ENCODE measurements at regions not wholly inside any gene's neighbourhood (a gene's known extent, or its start where the extent isn't known, plus 50 kb on each side); places are given as distances from the start of the nearest gene placed in this dataset.

- Histone ChIP-seq H2BK15ac (ENCODE audit: low read length) (no peak overlapping the region), H3K4me2 (ENCODE audit: insufficient read depth, low read length, poor library complexity, severe bottlenecking) (no peak overlapping the region), H2AK5ac (ENCODE audit: low read depth, low read length) (no peak overlapping the region), H3K14ac (ENCODE audit: low read length) (no peak overlapping the region), H2BK12ac (ENCODE audit: low read length) (no peak overlapping the region), H3K4ac (ENCODE audit: low read length) (no peak overlapping the region), H3K23ac (ENCODE audit: low read depth, low read length, poor library complexity) (no peak overlapping the region), H3K9ac (ENCODE audit: low read depth, low read length, poor library complexity) (no peak overlapping the region), H3K27me3 (ENCODE audit: control insufficient read depth in 3 of 3, insufficient read depth in 3 of 3, low read depth in 1 of 3, low read length in 3 of 3) (no peaks in the 10 kb centered on the region), H3K18ac (ENCODE audit: low read length) (no peak overlapping the region), H3K4me3 (ENCODE audit: low read length in 2 of 2) (no peak overlapping the region), H2BK120ac (ENCODE audit: low read depth, low read length) (no peak overlapping the region), H4K8ac (ENCODE audit: low read depth, low read length) (no peak overlapping the region), H3K4me1 (ENCODE audit: control insufficient read depth in 2 of 2, insufficient read depth in 1 of 2, low read depth in 1 of 2, low read length in 2 of 2) (no peaks in the 10 kb centered on the region), H2BK5ac (ENCODE audit: low read length) (no peak overlapping the region), H2AFZ (ENCODE audit: low read length) (no peak overlapping the region), H3K79me1 (ENCODE audit: low read depth, low read length) (no peaks in the 10 kb centered on the region), H3K9me3 (replicated peaks in 1 of 2; ENCODE audit: control insufficient read depth in 2 of 2, insufficient read depth in 1 of 2, low read depth in 1 of 2, low read length in 2 of 2) (no peaks in the 10 kb centered on the region), H3K36me3 (replicated peaks in 1 of 2; ENCODE audit: control insufficient read depth in 2 of 2, insufficient read depth in 2 of 2, low read length in 2 of 2) (no peaks in the 10 kb centered on the region), H3K27ac (replicated peaks; ENCODE audit: low read length) (no peak overlapping the region), H4K91ac (ENCODE audit: low read depth, low read length, poor library complexity) (no peak overlapping the region)
- DNase-seq (ENCODE audit: low spot score): no peak
- WGBS, 2 donors (ENCODE audit: extremely low coverage in 2 of 2, insufficient read length in 2 of 2, insufficient replicate concordance in 1 of 2): no CpG with 5 or more reads among the region's 2 CpGs
Observed at GRCh38 chr2:40513201-40513600, 61.3 kb upstream of the SLC8A1 start.

GRCh38 chr2:40516604-40517003, 64.7 kb upstream of the SLC8A1 start:
- Histone ChIP-seq H2AFZ (ENCODE audit: low read length) (no peak overlapping the region), H2BK5ac (ENCODE audit: low read length) (no peak overlapping the region), H3K4me2 (ENCODE audit: insufficient read depth, low read length, poor library complexity, severe bottlenecking) (no peak overlapping the region), H3K4me3 (ENCODE audit: low read length in 2 of 2) (no peak overlapping the region), H3K18ac (ENCODE audit: low read length) (no peak overlapping the region), H4K8ac (ENCODE audit: low read depth, low read length) (no peak overlapping the region), H3K14ac (ENCODE audit: low read length) (no peak overlapping the region), H3K36me3 (replicated peaks in 1 of 2; ENCODE audit: control insufficient read depth in 2 of 2, insufficient read depth in 2 of 2, low read length in 2 of 2) (no peaks in the 10 kb centered on the region), H2BK120ac (ENCODE audit: low read depth, low read length) (no peak overlapping the region), H3K27ac (replicated peaks; ENCODE audit: low read length) (no peak overlapping the region), H2BK15ac (ENCODE audit: low read length) (no peak overlapping the region), H3K9ac (ENCODE audit: low read depth, low read length, poor library complexity) (no peak overlapping the region), H4K91ac (ENCODE audit: low read depth, low read length, poor library complexity) (no peak overlapping the region), H2AK5ac (ENCODE audit: low read depth, low read length) (no peak overlapping the region), H3K79me1 (ENCODE audit: low read depth, low read length) (no peaks in the 10 kb centered on the region), H3K4ac (ENCODE audit: low read length) (no peak overlapping the region), H3K27me3 (ENCODE audit: control insufficient read depth in 3 of 3, insufficient read depth in 3 of 3, low read depth in 1 of 3, low read length in 3 of 3) (no peaks in the 10 kb centered on the region), H2BK12ac (ENCODE audit: low read length) (no peak overlapping the region), H3K4me1 (ENCODE audit: control insufficient read depth in 2 of 2, insufficient read depth in 1 of 2, low read depth in 1 of 2, low read length in 2 of 2) (no peaks in the 10 kb centered on the region), H3K9me3 (replicated peaks in 1 of 2; ENCODE audit: control insufficient read depth in 2 of 2, insufficient read depth in 1 of 2, low read depth in 1 of 2, low read length in 2 of 2) (no peaks in the 10 kb centered on the region), H3K23ac (ENCODE audit: low read depth, low read length, poor library complexity) (no peak overlapping the region)
- no CpG with 5 or more reads among the region's 1 CpG for WGBS, 2 donors (ENCODE audit: extremely low coverage in 2 of 2, insufficient read length in 2 of 2, insufficient replicate concordance in 1 of 2)
- DNase-seq (ENCODE audit: low spot score): no peak

GRCh38 chr2:40528564-40528963, 76.7 kb upstream of the SLC8A1 start:
- H3K27me3 ChIP-seq (ENCODE audit: control insufficient read depth in 3 of 3, insufficient read depth in 3 of 3, low read depth in 1 of 3, low read length in 3 of 3): no peaks in the 10 kb centered on the region
- H3K9ac ChIP-seq (ENCODE audit: low read depth, low read length, poor library complexity): no peak overlapping the region
- H3K4me3 ChIP-seq (ENCODE audit: low read length in 2 of 2): no peak overlapping the region
- DNase-seq (ENCODE audit: low spot score): no peak
- H3K14ac ChIP-seq (ENCODE audit: low read length): no peak overlapping the region
- no peaks in the 10 kb centered on the region for H3K36me3 ChIP-seq (replicated peaks in 1 of 2; ENCODE audit: control insufficient read depth in 2 of 2, insufficient read depth in 2 of 2, low read length in 2 of 2)
- H3K4me1 ChIP-seq (ENCODE audit: control insufficient read depth in 2 of 2, insufficient read depth in 1 of 2, low read depth in 1 of 2, low read length in 2 of 2): peaks cover 0 to 3% of the 10 kb centered on the region in 2 donors
- no peak overlapping the region for H3K23ac ChIP-seq (ENCODE audit: low read depth, low read length, poor library complexity)
- no peak overlapping the region for H2BK5ac ChIP-seq (ENCODE audit: low read length)
- H2BK15ac ChIP-seq (ENCODE audit: low read length): no peak overlapping the region
- no peaks in the 10 kb centered on the region for H3K79me1 ChIP-seq (ENCODE audit: low read depth, low read length)
- H2BK120ac ChIP-seq (ENCODE audit: low read depth, low read length): no peak overlapping the region
- peaks cover 0 to 4% of the 10 kb centered on the region in 2 donors for H3K9me3 ChIP-seq (replicated peaks in 1 of 2; ENCODE audit: control insufficient read depth in 2 of 2, insufficient read depth in 1 of 2, low read depth in 1 of 2, low read length in 2 of 2)
- H4K91ac ChIP-seq (ENCODE audit: low read depth, low read length, poor library complexity): no peak overlapping the region
- H2BK12ac ChIP-seq (ENCODE audit: low read length): no peak overlapping the region
- H3K4ac ChIP-seq (ENCODE audit: low read length): no peak overlapping the region
- no CpG with 5 or more reads among the region's 4 CpGs for WGBS, 2 donors (ENCODE audit: extremely low coverage in 2 of 2, insufficient read length in 2 of 2, insufficient replicate concordance in 1 of 2)
- no peak overlapping the region for H3K18ac ChIP-seq (ENCODE audit: low read length)
- no peak overlapping the region for H4K8ac ChIP-seq (ENCODE audit: low read depth, low read length)
- no peak overlapping the region for H2AK5ac ChIP-seq (ENCODE audit: low read depth, low read length)
- no peak overlapping the region for H3K4me2 ChIP-seq (ENCODE audit: insufficient read depth, low read length, poor library complexity, severe bottlenecking)
- H3K27ac ChIP-seq (replicated peaks; ENCODE audit: low read length): no peak overlapping the region
- H2AFZ ChIP-seq (ENCODE audit: low read length): no peak overlapping the region

- no peak for DNase-seq (ENCODE audit: low spot score)
- Histone ChIP-seq H2BK15ac (ENCODE audit: low read length) (no peak overlapping the region), H3K4ac (ENCODE audit: low read length) (no peak overlapping the region), H3K27me3 (ENCODE audit: control insufficient read depth in 3 of 3, insufficient read depth in 3 of 3, low read depth in 1 of 3, low read length in 3 of 3) (no peaks in the 10 kb centered on the region), H2AFZ (ENCODE audit: low read length) (no peak overlapping the region), H3K23ac (ENCODE audit: low read depth, low read length, poor library complexity) (no peak overlapping the region), H3K14ac (ENCODE audit: low read length) (no peak overlapping the region), H3K18ac (ENCODE audit: low read length) (no peak overlapping the region), H4K91ac (ENCODE audit: low read depth, low read length, poor library complexity) (no peak overlapping the region), H4K8ac (ENCODE audit: low read depth, low read length) (no peak overlapping the region), H3K9me3 (replicated peaks in 1 of 2; ENCODE audit: control insufficient read depth in 2 of 2, insufficient read depth in 1 of 2, low read depth in 1 of 2, low read length in 2 of 2) (no peaks in the 10 kb centered on the region), H3K4me2 (ENCODE audit: insufficient read depth, low read length, poor library complexity, severe bottlenecking) (no peak overlapping the region), H3K27ac (replicated peaks; ENCODE audit: low read length) (no peak overlapping the region), H3K4me3 (ENCODE audit: low read length in 2 of 2) (no peak overlapping the region), H2BK5ac (ENCODE audit: low read length) (no peak overlapping the region), H3K4me1 (ENCODE audit: control insufficient read depth in 2 of 2, insufficient read depth in 1 of 2, low read depth in 1 of 2, low read length in 2 of 2) (peaks cover 0 to 8% of the 10 kb centered on the region in 2 donors), H2BK12ac (ENCODE audit: low read length) (no peak overlapping the region), H3K36me3 (replicated peaks in 1 of 2; ENCODE audit: control insufficient read depth in 2 of 2, insufficient read depth in 2 of 2, low read length in 2 of 2) (no peaks in the 10 kb centered on the region), H3K79me1 (ENCODE audit: low read depth, low read length) (no peaks in the 10 kb centered on the region), H3K9ac (ENCODE audit: low read depth, low read length, poor library complexity) (no peak overlapping the region), H2AK5ac (ENCODE audit: low read depth, low read length) (no peak overlapping the region), H2BK120ac (ENCODE audit: low read depth, low read length) (no peak overlapping the region)
Observed at GRCh38 chr2:40531359-40531758, 79.5 kb upstream of the SLC8A1 start.
